ENCODE measurements at regions not wholly inside any gene's neighbourhood (a gene's known extent, or its start where the extent isn't known, plus 50 kb on each side); places are given as distances from the start of the nearest gene placed in this dataset.
"Not testable (repeated sequence)": the region's sequence is repeated elsewhere in the genome, so short reads cannot be mapped to it uniquely, and the experiment has no call there.

- Histone ChIP-seq H3K27ac (no peak overlapping the region), H3K4me1 (no peaks in the 10 kb centered on the region), H3K4me3 (no peak overlapping the region), H3K9me3 (no peaks in the 10 kb centered on the region), H3K4me2 (no peak overlapping the region)
- POLR2A ChIA-PET: no interaction called here
- FAIRE-seq: no peak
- no peak for ATAC-seq
- no peak for DNase-seq (ENCODE audit: low read depth in 1 of 2, low spot score in 1 of 2)
- TF ChIP-seq MYC (IDR thresholded peaks at IDR 0.05; ENCODE audit: borderline replicate concordance, low read length): no peak
- no peak for TF ChIP-seq NFE2L2 (conservative IDR thresholded peaks at IDR 0.05; ENCODE audit: low read length)
- no peak for TF ChIP-seq HES2 (IDR thresholded peaks at IDR 0.05)
- no peak for TF ChIP-seq RAD21 (conservative IDR thresholded peaks at IDR 0.05 in 1 of 2, IDR thresholded peaks at IDR 0.05 in 1 of 2)
- TF ChIP-seq ATOH8 (CRISPR knock-in tag; IDR thresholded peaks at IDR 0.05; ENCODE audit: low read depth): no peak
- TF ChIP-seq TFCP2L1 (CRISPR knock-in tag; IDR thresholded peaks at IDR 0.05): no peak
- no peak for TF ChIP-seq HEYL (CRISPR knock-in tag; IDR thresholded peaks at IDR 0.05)
- no peak for TF ChIP-seq PHF8 (IDR thresholded peaks at IDR 0.05; ENCODE audit: borderline replicate concordance, low read depth)
- no peak for TF ChIP-seq ZNF302 (CRISPR knock-in tag; IDR thresholded peaks at IDR 0.05)
- CTCF ChIA-PET: interaction anchor here (0.6 kb wide), 1 partner anchor 415 kb away, joined by 5 read pairs; no protein-coding TSS in a partner anchor
- WGBS (ENCODE audit: missing lambda C conversion rate): 13% methylated on average over 1 of the region's 1 CpG
Observed at GRCh38 chr5:145396888-145397287, 438.3 kb downstream of the PRELID2 start.

- H3K9me3 ChIP-seq; DNase-seq (ENCODE audit: low read depth in 1 of 2, low spot score in 1 of 2); FAIRE-seq; H3K4me2 ChIP-seq; ATAC-seq; H3K4me1 ChIP-seq; H3K27ac ChIP-seq; CTCF ChIA-PET; H3K4me3 ChIP-seq: not testable (repeated sequence)
- POLR2A ChIA-PET: interaction anchor here (0.5 kb wide), 1 partner anchor 10 kb away, joined by 6 read pairs; no protein-coding TSS in a partner anchor
- 20% methylated on average over 7 of the region's 7 CpGs for WGBS (ENCODE audit: missing lambda C conversion rate)
Observed at GRCh38 chr5:145395151-145395550, 440.0 kb downstream of the PRELID2 start.

- ChIA-PET POLR2A (no interaction called here), CTCF (no interaction called here)
- no peak for DNase-seq (ENCODE audit: low read depth in 1 of 2, low spot score in 1 of 2)
- Histone ChIP-seq H3K4me1 (no peaks in the 10 kb centered on the region), H3K4me2 (no peak overlapping the region), H3K27ac (no peak overlapping the region), H3K4me3 (no peak overlapping the region), H3K9me3 (no peaks in the 10 kb centered on the region; the same call in 2 of the 3 replicates)
- WGBS (ENCODE audit: missing lambda C conversion rate): 9% methylated on average over 3 of the region's 3 CpGs
- no peak for ATAC-seq
- no peak for FAIRE-seq
- TF ChIP-seq HMGXB4 (CRISPR knock-in tag; IDR thresholded peaks at IDR 0.05; ENCODE audit: borderline replicate concordance) (no peak), MAX (IDR thresholded peaks at IDR 0.05) (no peak), REST (IDR thresholded peaks at IDR 0.05) (no peak), KDM1A (IDR thresholded peaks at IDR 0.05; ENCODE audit: low read depth) (no peak), ATOH8 (CRISPR knock-in tag; IDR thresholded peaks at IDR 0.05; ENCODE audit: low read depth) (no peak), SMC3 (IDR thresholded peaks at IDR 0.05) (no peak), HEYL (CRISPR knock-in tag; IDR thresholded peaks at IDR 0.05) (no peak), NPAS2 (CRISPR knock-in tag; IDR thresholded peaks at IDR 0.05; ENCODE audit: borderline replicate concordance) (no peak), HOXB13 (CRISPR knock-in tag; IDR thresholded peaks at IDR 0.05; ENCODE audit: low read depth) (no peak), CTCF (IDR thresholded peaks at IDR 0.05) (no peak), E2F6 (IDR thresholded peaks at IDR 0.05; ENCODE audit: borderline replicate concordance, low read depth) (no peak), FOXS1 (CRISPR knock-in tag; IDR thresholded peaks at IDR 0.05) (no peak), CEBPB (IDR thresholded peaks at IDR 0.05) (no peak)
Observed at GRCh38 chr5:145393426-145393825, 441.7 kb downstream of the PRELID2 start.

Data from A549 (cell line).